ENCODE measurements at regions not wholly inside any gene's neighbourhood (a gene's known extent, or its start where the extent isn't known, plus 50 kb on each side); places are given as distances from the start of the nearest gene placed in this dataset.
A peak's percentile ranks its signal among the peaks of the same experiment; 100 is the strongest.
"Not testable (repeated sequence)": the region's sequence is repeated elsewhere in the genome, so short reads cannot be mapped to it uniquely, and the experiment has no call there.

- no peak overlapping the region for H3K4me3 ChIP-seq (ENCODE audit: low read length)
- no peak for DNase-seq (ENCODE audit: low read depth, low spot score)
These were observed 59.3 kb downstream of the EBLN2 start for GRCh38 chr3:73120710-73121109.

DNA sequence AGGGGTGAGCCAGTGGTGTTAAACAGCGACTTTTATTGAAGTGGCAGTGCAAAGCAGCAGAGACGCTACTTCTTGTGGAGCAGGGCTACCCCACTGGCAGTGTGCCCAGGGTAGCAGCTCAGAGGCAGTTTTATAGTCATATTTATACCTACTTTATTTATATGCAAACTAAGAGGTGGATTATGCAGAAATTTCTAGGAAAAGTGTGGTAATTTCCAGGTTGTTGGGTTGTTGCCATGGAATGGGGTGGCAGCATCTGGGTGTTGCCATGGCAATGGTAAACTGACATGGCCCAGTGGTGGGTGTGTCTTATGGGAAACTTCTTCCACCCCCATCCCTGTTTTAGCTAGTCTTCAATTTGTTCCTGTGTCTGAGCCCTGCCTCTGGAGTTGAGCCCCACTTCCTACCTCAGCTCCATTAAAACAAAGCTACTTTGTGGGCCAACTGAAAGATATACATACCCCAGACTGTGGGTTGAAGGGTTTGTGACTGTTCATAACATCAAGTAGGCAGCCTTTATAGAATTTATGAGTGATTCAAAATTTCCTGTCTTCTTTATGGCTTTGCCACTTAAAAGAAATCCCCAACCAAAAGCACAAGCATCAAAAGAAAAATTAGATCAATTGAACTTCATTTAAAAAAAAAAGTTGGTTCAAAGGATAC is 60.3 kb downstream of the EBLN2 start:
- peak; percentile 76 for DNase-seq (ENCODE audit: low read depth, low spot score)
- H3K4me3 ChIP-seq (ENCODE audit: low read length): no peak overlapping the region

- no peak for DNase-seq (ENCODE audit: low read depth, low spot score)
- no peak overlapping the region for H3K4me3 ChIP-seq (ENCODE audit: low read length)
These were observed 72.6 kb downstream of the EBLN2 start for GRCh38 chr3:73134034-73134433.

DNA sequence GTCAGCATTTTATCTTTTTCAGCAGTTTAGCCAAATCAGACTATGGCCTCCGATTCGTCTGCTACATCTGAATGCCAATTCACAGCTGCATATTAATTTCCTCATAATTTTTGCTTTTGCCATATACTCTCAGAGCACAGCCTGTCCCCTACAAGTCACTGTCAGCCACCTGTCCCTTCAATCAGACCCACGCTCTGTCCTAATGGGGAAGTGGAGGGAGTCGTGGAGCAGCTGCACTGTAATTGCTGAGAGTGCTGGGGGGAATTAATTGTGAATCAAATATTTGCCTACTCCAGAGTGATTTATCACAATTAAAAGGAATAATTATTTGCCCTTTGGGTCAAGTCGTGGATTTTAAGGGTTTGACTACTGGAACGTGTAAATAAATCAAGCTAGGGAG is 75.5 kb downstream of the EBLN2 start:
- no peak overlapping the region for H3K4me3 ChIP-seq (ENCODE audit: low read length)
- DNase-seq (ENCODE audit: low read depth, low spot score): no peak

GRCh38 chr3:73137736-73138403 is 76.4 kb downstream of the EBLN2 start:
- DNase-seq (ENCODE audit: low read depth, low spot score): no peak
- no peak overlapping the region for H3K4me3 ChIP-seq (ENCODE audit: low read length)

DNA sequence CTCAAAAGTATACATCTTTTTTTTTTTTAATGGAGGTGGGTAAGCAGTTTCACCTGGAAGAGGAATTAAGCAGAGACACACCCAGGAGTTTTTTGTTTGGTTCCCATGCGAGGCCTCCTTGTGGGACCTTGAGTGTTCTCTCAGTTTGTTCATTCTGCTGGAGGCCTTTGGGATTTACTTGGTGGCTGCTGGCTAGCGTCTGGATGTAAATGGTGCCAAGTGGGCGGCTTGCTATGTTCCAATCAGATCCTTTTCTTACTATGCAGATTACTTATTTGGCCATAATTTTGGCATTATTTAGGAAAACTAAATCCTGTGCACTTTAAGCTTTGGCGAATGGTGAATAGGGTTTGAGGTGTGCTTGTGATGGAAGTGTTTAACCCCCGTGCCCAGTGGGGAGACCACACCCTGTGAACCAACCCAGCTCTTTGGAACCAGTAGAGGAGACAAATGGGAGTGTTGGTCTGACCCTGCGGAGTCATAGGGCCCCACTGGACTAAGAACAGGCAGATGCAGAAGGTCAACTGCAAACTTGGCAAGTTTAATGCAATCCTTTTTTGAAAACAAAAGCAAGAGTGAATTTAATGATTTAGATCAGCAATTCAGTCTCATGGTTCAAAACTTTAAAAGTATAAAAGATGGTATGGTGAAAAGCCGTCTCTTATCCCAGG is 79.4 kb downstream of the EBLN2 start:
- no peak overlapping the region for H3K4me3 ChIP-seq (ENCODE audit: low read length)
- DNase-seq (ENCODE audit: low read depth, low spot score): no peak

DNA sequence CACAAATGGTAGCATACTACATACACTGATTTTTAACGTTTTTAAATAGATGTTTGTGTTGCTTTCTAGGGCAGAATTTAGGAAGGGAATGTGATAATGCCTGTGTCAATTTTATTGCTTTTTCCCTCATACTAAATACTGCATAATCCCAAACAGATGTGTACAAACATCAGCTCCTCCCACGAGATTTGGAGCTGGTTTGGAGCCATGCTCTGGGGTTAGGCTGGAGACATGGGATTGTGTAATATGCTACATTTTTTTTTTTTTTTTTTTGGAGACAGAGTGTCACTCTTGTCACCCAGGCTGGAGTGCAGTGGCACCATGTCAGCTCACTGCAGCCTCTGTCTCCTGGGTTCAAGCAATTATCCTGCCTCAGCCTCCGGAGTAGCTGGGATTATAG is 80.1 kb downstream of the EBLN2 start:
- no peak overlapping the region for H3K4me3 ChIP-seq (ENCODE audit: low read length)
- no peak for DNase-seq (ENCODE audit: low read depth, low spot score)

DNA sequence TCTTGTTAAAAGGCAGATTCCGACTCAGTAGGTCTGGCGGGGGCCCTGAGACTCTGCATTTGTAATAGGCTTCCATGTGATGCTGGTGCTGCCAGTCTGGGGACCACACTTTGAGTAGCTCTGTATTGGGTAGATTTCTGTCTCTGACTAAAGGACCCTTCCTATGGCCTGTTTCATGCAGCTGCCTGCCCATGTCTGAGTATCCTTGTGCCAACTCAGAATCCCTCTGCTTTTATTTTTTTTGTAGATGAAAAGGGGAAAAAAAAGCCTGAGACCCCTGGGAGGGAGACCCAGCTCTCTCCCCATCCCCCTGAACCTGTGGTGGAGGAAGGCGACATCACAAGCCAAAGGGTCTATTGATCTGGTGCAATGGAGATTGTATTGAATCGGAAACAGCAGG is 81.9 kb downstream of the EBLN2 start:
- H3K4me3 ChIP-seq (ENCODE audit: low read length): no peak overlapping the region

GRCh38 chr3:73143821-73144237 is 82.4 kb downstream of the EBLN2 start:
- DNase-seq (ENCODE audit: low read depth, low spot score): no peak
- no peak overlapping the region for H3K4me3 ChIP-seq (ENCODE audit: low read length)

More for the DNA sequence above, 81.9 kb downstream of the EBLN2 start:
- DNase-seq (ENCODE audit: low read depth, low spot score): no peak

DNA sequence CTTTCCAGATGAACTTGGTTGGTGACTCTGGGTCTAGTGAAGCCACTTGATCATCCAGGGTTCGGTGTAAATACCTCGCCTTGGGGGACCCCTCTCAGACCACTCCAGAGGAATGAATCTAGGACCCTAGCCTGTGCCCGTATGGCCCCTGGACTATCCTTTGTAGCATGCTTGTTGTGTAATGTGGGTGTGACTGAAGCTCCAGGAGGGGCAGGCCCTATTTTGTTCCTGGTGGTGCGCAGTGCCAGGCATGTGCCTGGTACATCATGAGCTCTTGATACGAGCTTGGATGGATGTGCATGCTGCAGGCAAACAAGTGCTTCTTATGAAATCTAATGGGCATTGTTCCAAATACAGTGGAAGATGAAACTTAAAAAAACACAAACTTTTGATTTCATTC is 82.8 kb downstream of the EBLN2 start:
- DNase-seq (ENCODE audit: low read depth, low spot score): no peak
- no peak overlapping the region for H3K4me3 ChIP-seq (ENCODE audit: low read length)

- no peak overlapping the region for H3K4me3 ChIP-seq (ENCODE audit: low read length)
- no peak for DNase-seq (ENCODE audit: low read depth, low spot score)
These were observed 83.4 kb downstream of the EBLN2 start for GRCh38 chr3:73144828-73145227.

DNA sequence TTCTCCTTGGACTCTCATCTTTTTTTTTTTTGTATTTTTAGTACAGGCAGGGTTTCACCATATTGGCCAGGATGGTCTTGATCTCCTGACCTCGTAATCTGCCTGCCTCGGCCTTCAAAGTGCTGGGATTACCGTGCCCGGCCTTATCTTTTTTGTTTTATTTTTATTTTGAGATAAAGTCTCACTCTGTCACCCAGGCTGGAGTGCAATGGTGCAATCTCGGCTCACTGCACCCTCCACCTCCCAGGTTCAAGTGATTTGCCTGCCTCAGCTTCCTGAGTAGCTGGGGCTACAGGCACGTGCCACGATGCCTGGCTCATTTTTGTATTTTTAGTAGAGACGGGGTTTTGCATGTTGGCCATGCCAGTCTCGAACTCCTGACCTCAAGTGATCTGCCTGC is 86.0 kb downstream of the EBLN2 start:
- H3K4me3 ChIP-seq (ENCODE audit: low read length); DNase-seq (ENCODE audit: low read depth, low spot score): not testable (repeated sequence)

GRCh38 chr3:73148206-73148605 is 86.7 kb downstream of the EBLN2 start:
- H3K4me3 ChIP-seq (ENCODE audit: low read length): no peak overlapping the region

GRCh38 chr3:73148682-73149081 is 87.2 kb downstream of the EBLN2 start:
- no peak for DNase-seq (ENCODE audit: low read depth, low spot score)
- no peak overlapping the region for H3K4me3 ChIP-seq (ENCODE audit: low read length)

More at GRCh38 chr3:73148206-73148605, 86.7 kb downstream of the EBLN2 start:
- DNase-seq (ENCODE audit: low read depth, low spot score): no peak

- DNase-seq (ENCODE audit: low read depth, low spot score): no peak
- no peak overlapping the region for H3K4me3 ChIP-seq (ENCODE audit: low read length)
These were observed 89.1 kb downstream of the EBLN2 start for GRCh38 chr3:73150369-73151130.

DNA sequence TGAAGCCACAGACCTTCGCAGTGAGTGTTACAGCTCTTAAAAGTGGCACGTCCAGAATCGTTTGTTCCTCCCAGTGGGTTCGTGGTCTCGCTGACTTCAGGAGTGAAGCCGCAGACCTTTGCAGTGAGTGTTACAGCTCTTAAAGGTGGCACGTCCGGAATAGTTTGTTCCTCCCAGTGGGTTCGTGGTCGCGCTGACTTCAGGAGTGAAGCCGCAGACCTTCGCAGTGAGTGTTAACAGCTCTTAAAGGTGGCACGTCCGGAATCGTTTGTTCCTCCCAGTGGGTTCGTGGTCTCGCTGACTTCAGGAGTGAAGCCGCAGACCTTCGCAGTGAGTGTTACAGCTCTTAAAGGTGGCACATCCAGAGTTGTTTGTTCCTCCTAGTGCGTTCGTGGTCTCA is 91.1 kb downstream of the EBLN2 start:
- not testable (repeated sequence) for DNase-seq (ENCODE audit: low read depth, low spot score); H3K4me3 ChIP-seq (ENCODE audit: low read length)

DNA sequence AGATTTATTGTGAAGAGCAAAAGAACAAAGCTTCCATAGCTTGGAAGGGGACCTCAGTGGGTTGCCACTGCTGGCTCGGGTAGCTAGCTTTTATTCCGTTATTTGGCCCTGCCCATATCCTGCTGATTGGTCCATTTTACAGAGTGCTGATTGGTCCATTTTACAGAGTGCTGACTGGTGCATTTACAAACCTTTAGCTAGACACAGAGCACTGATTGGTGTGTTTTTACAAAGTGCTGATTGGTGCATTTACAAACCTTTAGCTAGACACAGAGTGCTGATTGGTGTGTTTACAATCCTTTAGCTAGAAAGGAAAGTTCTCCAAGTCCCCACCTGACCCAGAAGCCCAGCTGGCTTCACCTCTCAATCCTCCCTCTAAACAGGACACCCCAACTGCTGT is 91.6 kb downstream of the EBLN2 start:
- not testable (repeated sequence) for H3K4me3 ChIP-seq (ENCODE audit: low read length); DNase-seq (ENCODE audit: low read depth, low spot score)

DNA sequence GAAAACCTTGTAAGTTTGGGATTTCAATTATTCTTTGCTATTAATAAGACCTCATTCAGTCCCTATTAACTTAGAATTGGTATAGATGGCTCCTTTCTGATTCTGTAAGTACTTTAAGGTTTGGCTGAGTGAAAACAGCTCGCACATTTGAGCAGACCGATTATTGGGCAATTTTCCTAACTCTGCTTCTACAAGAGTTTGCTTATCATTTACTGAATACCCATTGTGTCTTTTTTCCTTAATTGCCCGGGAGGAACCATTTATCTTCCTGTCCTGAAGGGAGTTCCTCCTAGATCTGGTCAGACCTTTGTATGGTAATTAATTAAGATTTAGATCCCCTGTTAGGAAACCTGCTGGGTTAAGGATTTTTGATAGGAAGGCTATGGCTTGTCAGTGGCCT is 92.8 kb downstream of the EBLN2 start:
- H3K4me3 ChIP-seq (ENCODE audit: low read length); DNase-seq (ENCODE audit: low read depth, low spot score): not testable (repeated sequence)

- not testable (repeated sequence) for DNase-seq (ENCODE audit: low read depth, low spot score); H3K4me3 ChIP-seq (ENCODE audit: low read length)
These were observed 94.0 kb downstream of the EBLN2 start for GRCh38 chr3:73155441-73155840.

GRCh38 chr3:73164622-73165021 is 103.2 kb downstream of the EBLN2 start:
- H3K4me3 ChIP-seq (ENCODE audit: low read length): no peak overlapping the region
- no peak for DNase-seq (ENCODE audit: low read depth, low spot score)

All from Jurkat, Clone E6-1 (cell line).